Mammary epithelial cell (primary cell): ENCODE measurements at regions not wholly inside any gene's neighbourhood (a gene's known extent, or its start where the extent isn't known, plus 50 kb on each side); places are given as distances from the start of the nearest gene placed in this dataset.

Experiments used
- EZH2 ChIP-seq: IDR thresholded peaks from 2 replicates; pipeline ENCODE4 v1.6.1; 2012; ENCODE audit warnings: low read length, inconsistent platforms, borderline replicate concordance
- TF ChIP-seq, protein P1 (sequence below), 2 donors: IDR thresholded peaks in 1 of 2; conservative IDR thresholded peaks in 1 of 2; 2 replicates each; pipeline ENCODE4 v1.5.1; 2011 to 2012; ENCODE audit warnings: inconsistent platforms in 2 of 2, low read length in 2 of 2, mild to moderate bottlenecking in 2 of 2, control low read depth in 1 of 2, low read depth in 1 of 2; ENCODE audit not compliant: insufficient read depth in 1 of 2; ENCODE audit errors: extremely low read depth in 1 of 2

DNA sequence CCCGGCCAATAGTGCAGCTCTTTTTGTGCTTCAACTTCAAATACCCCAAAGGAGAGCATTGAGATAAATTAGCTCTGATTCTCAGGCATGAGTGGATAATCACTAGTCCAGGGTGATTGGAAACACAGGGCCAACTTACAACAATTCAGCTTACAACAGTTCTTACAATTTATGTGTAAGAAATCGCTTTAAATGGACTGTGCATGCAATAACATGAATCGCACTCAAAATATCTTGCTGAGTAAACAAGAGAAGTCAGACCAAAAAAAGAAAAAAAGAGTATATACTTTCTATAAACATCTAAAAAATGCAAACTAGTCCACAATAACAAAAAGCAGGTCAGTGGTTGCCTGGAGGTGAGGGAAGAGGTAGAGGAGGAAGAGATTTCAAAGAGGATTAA, 150.6 kb upstream of the EDIL3 start:
- TF ChIP-seq, protein P1, sequence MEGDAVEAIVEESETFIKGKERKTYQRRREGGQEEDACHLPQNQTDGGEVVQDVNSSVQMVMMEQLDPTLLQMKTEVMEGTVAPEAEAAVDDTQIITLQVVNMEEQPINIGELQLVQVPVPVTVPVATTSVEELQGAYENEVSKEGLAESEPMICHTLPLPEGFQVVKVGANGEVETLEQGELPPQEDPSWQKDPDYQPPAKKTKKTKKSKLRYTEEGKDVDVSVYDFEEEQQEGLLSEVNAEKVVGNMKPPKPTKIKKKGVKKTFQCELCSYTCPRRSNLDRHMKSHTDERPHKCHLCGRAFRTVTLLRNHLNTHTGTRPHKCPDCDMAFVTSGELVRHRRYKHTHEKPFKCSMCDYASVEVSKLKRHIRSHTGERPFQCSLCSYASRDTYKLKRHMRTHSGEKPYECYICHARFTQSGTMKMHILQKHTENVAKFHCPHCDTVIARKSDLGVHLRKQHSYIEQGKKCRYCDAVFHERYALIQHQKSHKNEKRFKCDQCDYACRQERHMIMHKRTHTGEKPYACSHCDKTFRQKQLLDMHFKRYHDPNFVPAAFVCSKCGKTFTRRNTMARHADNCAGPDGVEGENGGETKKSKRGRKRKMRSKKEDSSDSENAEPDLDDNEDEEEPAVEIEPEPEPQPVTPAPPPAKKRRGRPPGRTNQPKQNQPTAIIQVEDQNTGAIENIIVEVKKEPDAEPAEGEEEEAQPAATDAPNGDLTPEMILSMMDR (conservative IDR thresholded peaks at IDR 0.05 in 1 of 2, IDR thresholded peaks at IDR 0.05 in 1 of 2; ENCODE audit: extremely low read depth in 1 of 2, insufficient read depth in 1 of 2, low read depth in 1 of 2, low read length in 2 of 2): no peak
- no peak for TF ChIP-seq EZH2
